KG1 (cell line): ENCODE measurements at regions not wholly inside any gene's neighbourhood (a gene's known extent, or its start where the extent isn't known, plus 50 kb on each side); places are given as distances from the start of the nearest gene placed in this dataset.
"Not testable (repeated sequence)": the region's sequence is repeated elsewhere in the genome, so short reads cannot be mapped to it uniquely, and the experiment has no call there.

Experiments used
- DNase-seq: peaks from one replicate; lab custom pipeline; 2025; lab: John Stamatoyannopoulos, UW

DNA sequence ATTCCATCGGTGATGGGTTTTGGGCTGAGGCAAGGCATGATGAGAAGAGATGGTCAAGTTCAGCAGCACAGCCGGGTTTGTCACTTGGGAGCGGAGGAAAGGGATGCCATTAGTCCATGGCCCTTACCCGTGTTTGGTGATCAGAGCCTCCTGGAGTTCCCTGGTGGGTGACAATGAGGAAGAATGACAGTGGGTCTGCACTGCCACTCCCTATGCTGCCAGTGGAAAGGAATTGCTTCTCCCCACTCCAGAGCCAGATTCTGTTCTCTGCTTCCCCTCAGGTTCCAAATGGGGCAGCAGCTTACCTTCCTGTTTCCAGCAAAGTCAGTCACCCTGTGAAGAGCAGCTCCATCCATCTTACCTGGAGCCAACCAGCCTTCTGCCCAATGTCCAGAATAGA lies 393.1 kb downstream of the PTPRU start:
- DNase-seq, result no peak

DNA sequence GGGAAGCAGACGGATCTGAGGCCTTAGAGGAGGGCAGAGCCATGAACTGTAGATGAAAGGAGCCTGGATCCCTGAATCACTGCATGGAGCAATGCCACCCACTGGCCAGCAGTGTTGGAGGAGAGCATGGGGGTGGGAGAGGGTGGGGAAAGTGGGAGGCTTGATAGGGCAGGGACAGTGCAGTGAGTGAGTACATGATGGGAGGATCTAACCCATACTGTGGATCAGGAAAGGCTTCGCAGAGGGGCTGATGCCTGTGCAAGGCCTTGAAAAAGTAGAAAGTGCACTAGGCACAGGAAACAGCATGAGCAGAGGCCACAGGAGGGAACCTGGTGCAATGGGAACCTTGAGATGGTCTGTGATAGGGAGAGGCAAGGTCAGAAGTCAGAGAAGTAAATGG lies 391.9 kb downstream of the PTPRU start:
- no peak for DNase-seq

DNA sequence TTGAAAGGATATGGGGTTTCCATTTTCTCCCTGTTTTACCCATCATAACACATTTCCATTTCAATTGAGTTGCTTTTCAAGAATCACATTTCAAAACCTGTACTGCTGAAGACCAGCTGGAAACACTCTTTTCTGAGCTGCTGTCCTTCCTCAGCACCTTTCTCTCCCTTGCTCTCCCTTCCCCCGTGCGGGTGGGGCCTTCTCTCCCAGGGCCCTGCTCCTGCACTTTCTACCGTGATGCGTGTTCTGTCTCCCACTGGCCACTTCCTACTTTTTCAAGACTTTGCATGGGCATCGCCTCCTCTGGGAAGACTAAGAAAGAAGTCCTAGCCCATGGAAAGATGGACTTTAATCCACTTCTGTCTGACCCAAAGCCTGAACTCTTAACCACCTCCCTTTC lies 390.4 kb downstream of the PTPRU start:
- no peak for DNase-seq

DNA sequence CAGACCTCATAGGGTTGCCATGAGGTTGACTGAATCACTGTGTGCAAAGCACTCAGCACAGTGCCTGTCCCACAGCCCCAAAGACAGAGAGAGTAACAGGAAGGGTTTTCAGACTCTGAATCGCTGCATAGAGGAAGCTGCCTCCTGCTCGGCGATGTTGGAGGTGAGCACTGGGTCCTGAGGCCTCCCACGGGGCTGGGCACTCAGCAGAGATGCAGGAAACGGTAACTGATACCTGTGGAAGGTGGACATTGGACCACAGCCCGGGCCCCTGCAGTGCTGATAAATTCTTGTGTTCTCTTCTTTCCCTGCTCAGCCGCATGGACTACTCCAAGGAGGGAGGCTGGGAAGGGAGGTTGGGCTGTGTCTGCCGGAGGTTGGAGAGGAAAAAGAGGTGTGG lies 389.7 kb downstream of the PTPRU start:
- DNase-seq, result no peak

DNA sequence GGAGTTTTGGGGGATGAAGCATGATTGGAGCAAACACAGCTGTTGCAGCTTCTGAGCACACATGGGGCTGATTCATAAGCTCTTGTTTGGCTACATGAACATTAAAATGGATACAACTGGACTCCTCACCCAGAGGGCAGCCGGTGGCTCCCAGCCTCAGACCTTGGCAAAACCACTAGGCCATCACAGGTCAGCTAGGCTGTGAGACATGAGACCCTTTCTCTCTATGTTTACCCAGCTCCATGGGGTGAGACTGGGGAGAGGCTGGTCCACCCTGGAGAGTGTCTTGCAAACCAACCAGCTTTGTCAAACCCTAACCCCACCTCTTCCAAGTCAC lies 388.7 kb downstream of the PTPRU start:
- no peak for DNase-seq

DNA sequence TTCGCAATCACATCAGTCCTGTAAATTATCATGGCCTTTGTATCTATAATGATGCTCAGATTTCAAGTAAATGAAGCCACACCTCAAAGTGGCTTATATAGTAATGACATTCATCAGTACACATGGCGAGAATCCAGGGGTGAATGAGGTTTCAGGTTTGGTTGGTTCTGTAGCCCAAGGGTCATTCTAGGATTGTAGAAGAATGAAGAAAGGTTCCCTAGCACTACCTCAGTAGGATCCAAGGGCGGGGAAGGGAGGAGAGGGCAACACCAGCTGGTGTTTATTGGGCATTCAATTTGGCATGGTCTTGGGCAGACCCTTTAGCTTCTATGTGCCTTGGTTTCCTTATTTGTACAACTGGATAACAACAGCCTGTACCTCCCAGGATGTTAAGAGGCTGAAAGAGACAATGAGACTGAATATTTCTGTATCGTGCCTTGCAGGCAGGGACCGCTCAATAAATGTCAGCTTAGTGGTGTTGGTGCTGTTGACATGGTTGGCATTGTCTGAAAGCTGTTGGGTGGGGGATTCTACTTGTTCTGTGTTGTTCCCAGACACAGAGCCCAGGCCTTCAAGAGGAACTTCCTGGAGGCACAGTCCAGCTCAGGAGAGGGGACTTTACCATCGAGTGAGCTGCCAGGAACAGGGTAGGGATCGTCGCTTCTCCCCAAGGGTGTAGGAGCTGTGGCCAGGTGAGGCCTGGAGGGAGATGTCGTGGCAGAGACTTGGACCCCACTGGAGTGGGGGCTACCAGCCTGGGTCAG lies 388.2 kb downstream of the PTPRU start:
- no peak for DNase-seq

DNA sequence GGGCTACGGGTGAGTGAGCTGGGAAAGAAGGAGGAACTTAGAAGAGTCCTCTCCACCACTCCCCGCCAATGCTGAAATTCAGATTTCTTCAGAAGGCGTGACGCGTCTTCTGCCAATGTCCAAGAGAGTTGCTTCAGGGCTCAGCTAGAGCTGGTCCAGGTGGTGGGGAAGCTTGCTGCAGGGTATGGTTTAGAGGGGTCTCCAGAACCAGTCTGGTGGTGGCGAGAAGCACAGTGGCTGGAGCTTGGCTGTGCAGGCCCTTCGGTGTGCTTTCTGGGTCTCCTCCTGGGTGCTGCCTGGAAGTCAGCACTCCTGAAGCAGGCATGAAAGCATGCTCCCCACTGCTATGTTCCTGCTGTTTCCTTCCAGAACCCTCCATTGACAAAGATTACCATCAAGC lies 387.2 kb downstream of the PTPRU start:
- DNase-seq, result no peak

DNA sequence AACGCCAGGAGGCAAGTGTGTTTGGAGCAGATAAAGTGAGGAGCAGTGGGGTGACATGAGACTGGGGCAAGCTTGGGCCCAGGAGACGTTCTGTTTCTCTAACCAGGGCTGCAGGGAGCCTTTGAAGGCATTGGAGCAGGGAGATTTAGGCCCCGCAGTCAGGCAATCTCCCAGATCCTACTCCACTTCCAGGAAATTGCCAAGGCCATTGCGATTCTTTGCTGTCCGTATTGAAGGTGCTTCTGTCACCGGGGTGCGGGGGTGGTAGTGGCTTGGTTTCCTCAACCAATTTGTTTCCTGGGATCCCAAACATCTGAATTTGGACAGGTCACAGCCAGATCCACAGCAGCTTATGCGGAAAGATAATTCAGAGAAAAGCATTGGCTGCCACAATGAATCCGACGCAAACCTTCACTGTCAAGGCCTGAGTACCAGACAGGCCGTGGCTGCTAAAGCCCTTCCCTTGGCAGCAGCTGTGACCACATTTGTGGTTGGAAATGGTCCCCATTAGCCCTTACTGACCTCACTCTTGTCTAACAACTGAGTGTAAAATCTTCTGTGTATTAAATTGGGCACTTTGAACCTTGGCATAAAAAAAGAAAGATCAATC lies 385.6 kb downstream of the PTPRU start:
- DNase-seq, result no peak

DNA sequence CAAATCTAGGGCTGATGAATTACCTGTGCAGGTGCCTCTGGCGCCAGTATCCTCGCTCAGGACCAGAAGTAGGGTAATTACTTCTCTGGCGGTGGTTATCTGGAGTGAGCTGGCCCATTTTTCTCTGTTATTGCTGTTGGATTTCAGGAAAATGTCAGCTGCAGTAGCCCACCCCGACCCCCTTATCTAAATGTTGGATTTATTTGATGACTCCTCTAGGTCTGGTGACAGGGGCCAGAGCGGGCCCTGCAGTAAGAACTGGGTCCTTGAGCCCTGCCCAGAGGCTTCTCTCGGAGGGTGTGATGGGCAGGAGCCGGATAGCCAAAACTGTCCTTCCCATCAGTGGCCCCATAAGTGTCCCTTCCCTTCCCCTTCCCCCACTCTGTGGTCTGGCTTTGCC lies 384.3 kb downstream of the PTPRU start:
- no peak for DNase-seq

DNA sequence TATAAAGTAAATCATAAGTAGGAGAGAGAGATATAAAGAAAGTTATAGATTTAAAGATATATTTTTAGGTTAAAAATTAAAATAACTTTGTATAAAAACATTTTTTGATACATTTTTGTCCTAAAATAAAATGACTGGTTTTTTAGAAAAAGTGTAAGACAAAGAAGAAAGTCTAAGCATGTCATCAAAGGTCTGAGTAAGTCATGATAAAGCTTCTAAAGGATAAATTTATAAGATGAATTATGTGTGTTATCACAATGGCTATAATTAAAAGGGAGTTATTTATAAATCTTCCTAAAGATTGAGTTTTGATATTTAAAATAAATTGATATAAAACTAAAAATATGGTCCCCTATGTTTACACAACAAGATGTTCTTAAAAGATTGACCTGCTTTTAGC lies 370.9 kb downstream of the PTPRU start:
- DNase-seq, result no peak

DNA sequence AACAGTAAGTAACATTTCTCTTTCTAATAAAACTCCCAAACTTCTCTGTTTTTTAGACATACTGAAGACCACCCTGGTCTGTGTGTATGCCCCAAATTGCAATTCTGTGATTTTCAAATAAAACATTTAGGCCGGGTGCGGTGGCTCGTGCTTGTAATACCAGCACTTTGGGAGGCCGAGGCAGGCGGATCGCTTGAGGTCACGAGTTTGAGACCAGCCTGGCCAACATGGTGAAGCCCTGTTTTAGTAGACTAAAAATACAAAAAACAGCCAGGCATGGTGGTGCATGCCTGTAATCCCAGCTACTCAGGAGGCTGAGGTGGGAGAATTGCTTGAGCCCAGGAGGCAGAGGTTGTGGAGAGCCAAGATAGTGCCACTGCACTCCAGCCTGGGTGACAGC lies 368.5 kb downstream of the PTPRU start:
- DNase-seq, result not testable (repeated sequence)

DNA sequence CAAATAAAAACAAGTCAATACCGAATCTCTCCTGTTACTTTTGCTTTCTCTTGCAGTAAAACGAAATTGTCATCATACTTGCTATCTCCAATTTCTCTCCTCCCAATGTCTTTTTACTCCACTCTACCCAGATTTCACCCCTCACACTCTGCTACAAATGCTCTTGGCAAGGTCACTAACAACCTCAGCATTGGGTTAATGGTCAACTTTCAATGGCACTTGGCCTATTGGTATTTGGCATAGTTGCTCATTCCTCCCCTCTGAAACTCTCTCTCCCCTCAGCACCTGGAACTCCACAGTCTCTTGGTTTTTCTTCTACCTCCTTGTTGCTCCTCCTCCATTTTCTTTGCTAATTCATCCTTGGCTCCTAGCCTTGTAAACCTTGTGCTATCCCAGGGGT lies 367.3 kb downstream of the PTPRU start:
- no peak for DNase-seq

DNA sequence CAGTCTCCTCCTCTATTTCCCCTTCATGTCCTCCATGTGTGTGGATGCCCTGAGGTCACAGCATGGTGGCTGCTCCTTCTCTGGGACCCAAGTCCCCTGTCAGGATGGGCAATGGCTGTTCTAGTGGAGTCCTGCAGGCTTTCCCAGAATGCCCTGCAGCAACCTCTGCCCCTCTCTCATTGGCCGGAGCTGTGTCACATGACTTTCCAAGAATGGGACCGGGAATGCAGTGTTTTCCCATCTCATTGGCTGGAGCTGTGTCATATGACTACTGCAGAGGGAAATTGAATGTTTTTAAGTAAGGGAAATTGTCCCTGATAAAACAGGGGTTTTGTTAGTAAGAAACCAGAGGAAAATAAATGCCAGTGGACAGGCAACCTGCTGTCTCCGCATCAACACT lies 365.9 kb downstream of the PTPRU start:
- no peak for DNase-seq

DNA sequence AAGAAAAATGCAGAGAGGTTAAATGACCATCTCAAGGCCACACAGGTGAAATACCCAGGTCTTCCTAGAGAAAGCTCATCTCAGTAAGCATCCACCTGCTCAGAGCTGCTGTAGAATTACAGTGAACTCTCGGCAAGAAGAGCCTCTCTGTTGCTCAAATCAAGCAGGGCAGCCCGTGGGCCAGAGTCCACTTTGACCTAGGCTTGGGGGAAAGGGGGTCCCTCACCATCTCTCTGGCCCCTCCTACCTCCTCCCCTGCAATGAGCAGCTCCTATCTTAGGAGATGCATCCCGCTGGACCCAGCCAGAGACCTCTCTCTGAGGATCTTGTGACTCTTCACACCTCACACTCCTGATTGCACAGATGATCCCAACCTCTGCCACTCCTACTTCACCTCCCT lies 364.7 kb downstream of the PTPRU start:
- no peak for DNase-seq

DNA sequence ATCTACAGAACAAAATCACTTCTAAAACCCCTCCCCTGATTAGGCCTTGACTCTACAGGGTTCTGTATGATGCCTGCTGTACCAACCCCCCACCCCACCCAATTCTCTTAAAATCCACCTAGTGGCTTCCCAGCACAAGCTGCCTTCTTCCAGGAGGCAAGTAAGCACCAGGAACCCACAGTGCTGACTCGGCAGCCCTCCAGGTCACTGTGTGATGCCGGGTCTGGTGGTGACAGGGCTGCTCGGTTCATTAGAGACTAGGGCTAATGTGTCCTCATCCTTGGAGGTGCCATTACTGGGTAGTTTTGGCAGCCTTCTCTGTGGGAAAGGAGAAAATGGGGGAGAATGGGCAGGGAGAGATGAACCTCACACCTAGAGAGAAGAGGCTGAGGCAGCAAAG lies 363.5 kb downstream of the PTPRU start:
- DNase-seq, result no peak

DNA sequence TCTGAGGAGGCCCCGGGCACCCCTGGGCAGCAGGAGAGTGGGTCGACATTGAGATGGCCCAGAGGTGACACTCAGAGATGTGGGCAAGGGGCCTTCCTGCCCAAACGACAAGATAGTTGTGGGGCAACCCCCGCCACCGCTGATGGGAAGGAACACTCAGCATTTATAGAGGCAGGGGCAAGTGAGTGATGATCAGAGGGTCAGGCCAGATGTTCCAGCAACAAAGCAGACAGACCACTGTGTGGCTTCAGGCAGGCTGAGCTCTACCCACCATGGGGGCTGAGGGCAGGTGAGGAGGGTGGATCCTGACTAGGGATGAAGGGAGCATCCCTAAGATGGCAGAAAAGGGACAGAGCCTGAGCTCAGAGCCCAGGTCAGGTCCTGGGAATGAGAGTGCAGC lies 362.7 kb downstream of the PTPRU start:
- DNase-seq, result no peak

DNA sequence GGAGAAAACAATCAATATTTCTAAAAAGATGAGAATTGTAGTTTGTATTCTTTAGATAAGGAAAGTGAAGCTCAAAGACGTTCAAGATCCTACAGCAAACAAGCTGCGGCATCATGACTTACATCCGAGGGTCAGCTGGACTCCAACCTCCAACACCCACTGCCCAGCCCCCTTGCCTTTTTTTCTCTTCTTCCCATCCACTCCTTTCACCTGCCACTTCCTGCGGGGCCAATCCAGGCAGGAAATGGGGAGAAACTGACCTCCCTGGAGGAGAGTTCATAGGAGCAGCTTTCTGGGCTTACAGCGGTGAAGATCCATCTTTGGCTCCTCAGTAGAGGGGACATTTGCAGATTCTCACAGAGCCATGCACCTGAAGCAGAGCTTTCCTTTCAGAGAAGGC lies 361.5 kb downstream of the PTPRU start:
- DNase-seq, result no peak

DNA sequence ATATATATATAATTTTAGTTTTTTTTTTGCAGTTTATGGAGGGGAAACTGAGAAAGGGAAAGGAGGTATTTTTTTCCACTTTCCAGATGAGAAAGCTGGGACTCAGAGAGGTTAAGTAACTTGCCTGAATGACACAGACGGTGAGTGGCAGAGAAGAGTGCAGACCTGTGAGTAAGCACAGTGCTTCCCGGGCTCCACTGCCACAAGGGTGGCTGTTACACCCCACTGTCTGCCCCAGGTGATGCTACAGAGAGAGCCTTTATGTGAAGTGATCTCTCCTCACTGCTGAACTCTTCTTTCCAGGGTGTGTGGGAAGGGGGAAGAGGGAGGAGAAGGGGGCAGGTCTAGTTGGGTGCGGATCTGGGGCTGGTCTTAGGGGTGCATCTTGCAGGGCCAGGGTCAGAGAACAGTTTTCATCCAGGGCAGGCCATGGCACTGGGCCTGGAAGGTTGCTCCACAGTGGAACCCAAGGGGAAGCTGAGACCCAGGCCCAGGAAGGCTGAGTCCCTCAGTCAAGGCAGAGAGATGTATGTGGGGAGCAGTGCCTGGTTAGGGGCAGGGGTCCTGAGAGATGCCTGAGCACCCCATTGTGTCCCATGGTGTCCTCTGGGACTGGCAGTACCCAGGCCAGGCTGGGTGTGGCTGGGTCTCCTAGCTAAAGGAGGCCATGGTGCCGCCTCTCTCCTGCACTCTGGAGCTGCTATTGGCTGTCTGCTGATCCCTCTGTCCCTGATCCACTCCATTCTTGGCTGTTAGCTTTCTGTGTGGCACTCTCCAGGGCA lies 357.5 kb downstream of the PTPRU start:
- DNase-seq, result no peak

DNA sequence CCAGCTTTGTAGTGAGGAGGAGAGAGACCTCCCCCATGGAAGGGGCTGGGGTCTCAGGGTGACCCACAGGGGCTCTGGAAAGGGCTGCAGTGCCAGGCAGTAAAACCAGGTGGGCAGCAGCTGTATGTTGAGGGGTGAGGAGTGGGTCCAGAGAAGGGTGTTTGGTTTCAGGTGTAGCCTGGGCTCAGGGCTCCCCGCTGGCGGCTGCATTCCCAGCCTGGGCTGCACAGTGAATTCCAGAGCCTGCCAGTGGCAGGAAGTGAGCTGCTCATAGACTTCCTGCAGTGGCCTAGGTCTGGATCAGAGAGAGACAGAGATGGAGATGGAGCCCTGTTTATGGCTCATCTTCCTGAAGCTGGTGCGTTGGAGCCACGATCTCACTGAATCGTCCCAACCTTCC lies 356.4 kb downstream of the PTPRU start:
- DNase-seq, result no peak

DNA sequence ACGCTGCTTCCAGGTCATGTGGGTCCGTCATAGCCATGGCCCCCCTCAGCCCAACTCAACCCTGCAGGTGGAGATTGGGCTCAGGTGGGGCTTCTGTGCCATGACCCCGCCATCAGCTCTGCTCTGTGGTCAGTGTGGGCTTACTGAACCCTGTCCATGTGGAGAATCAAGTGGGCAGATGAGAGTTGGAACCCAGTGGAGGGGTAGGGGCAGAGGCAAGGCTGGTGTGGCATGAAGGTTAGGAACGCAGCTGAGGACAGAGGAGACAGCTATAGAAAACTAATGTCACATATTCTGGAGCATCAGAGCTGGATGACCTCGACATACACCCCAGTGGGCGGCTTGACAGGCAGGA lies 355.9 kb downstream of the PTPRU start:
- no peak for DNase-seq

DNA sequence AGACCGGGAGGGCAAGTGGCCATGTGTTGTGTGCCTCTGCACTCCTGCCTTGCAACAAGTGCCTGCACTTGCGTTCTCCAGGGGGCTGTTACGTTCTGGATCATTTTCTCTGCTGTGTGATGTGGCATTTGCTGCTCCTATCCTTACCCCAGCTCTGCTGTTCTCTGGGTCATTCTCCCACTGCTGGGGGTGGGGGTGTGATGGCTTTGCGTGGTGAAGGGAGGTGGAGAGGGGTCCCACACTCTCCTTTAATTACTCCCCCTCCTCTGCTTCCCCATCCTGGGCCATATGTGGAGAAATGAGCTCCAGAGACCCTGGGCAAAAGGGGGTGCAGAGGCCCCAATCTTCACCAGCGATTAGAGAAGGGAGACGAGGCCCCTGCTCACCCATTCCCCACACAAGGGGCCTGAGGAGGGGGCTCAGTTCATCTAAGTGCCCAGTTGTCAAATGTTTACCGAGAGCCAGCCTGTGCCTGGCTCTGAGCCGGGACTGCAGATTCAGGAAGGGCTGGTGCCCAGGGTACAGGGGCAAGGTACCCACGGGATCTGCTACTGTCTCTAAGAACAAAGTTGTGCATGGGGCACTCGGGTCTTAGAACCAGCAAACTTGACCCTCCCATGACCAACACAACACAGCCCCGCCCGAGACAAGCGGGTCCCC lies 355.4 kb downstream of the PTPRU start:
- DNase-seq, result no peak

DNA sequence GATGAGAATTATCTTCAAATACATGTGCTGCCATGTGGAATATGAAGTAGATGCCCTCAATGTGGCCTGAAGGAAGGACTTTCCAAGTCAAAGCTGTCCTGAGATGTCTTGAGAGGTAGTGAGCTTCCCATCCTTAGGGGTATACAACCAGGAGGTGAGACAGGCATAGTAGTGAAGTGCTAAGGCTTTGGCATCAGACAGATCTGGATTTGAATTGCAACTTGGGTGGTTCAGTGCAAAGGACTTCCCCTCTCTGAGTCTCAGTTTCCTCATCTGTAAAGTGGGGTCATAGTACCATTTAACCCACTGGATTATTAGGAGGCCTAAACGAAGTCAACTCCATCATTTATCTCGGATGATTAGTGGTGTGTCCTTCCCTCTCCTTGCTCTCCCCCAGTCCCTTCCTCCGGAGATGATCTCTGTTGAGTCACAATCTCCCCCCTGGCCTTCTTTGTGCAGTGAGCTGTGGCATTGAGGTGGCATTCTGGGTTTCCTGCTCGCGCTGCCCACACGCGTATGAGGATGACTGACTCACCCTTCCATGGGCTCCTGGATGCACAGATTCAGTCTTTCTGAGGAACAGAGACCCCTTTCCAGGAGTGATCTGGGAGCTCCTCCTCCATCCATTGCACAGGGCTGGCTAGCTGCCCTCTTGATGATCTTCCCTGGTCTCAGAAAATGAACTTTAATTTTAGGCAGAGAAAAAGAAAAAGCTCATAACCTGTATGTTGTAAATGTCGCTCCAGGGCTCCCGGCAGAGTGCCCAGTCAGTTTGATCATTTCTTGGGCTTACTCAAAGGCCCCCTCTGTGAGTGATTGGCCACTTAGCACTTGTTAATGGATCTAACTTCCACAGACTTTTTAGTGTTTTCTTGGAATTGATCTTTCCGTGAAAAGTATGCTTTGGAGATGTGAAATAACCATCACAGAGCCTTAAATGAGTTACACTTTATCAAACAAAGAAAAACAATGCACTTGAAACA lies 354.6 kb downstream of the PTPRU start:
- no peak for DNase-seq
